ENCODE measurements at regions not wholly inside any gene's neighbourhood (a gene's known extent, or its start where the extent isn't known, plus 50 kb on each side); places are given as distances from the start of the nearest gene placed in this dataset.
"Not testable (repeated sequence)": the region's sequence is repeated elsewhere in the genome, so short reads cannot be mapped to it uniquely, and the experiment has no call there.

DNA sequence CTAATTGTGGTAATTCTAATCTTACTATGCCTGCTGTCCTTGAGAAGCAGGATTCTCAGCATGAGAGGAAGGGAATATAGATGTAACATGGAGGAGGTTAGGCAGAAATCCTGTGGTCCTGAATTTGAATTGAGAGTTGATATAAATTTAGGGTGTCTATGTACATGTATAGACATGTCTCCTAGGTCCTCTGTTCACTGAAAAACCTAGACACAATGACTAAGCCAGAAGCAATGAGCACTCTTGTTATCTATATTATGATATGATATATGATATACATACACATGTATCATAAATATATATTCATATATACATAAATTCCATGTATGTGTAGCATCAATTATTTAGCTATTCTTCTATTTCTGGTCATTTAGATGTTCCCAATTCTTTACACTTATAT lies 173.3 kb upstream of the MKLN1 start:
- ChIA-PET CTCF (no interaction called here), POLR2A (no interaction called here)
- no peak for DNase-seq
- no peaks in the 10 kb centered on the region for H3K4me1 ChIP-seq (ENCODE audit: insufficient read depth, low read length)
- no peak overlapping the region for H3K27ac ChIP-seq (ENCODE audit: low read depth in 1 of 2, low read length in 2 of 2)
- no peak for ATAC-seq (ENCODE audit: poor library complexity)
- no peak overlapping the region for H3K27ac Mint-ChIP-seq
- H3K4me3 Mint-ChIP-seq = no peak overlapping the region
- H3K4me1 Mint-ChIP-seq (ENCODE audit: low read depth) = no peaks in the 10 kb centered on the region
- H3K36me3 Mint-ChIP-seq (ENCODE audit: low read depth) = no peaks in the 10 kb centered on the region
- no peaks in the 10 kb centered on the region for H3K9me3 Mint-ChIP-seq
- no peaks in the 10 kb centered on the region for H3K27me3 Mint-ChIP-seq
- no peak for TF ChIP-seq CTCF (IDR thresholded peaks at IDR 0.05)
- no peaks in the 10 kb centered on the region for H3K27me3 ChIP-seq (ENCODE audit: control insufficient read depth in 1 of 2, insufficient read depth in 2 of 2, low read length in 2 of 2)
- no peaks in the 10 kb centered on the region for H3K36me3 ChIP-seq (ENCODE audit: insufficient read depth, low read length)
- H3K9me3 ChIP-seq (ENCODE audit: control insufficient read depth in 1 of 2, insufficient read depth in 1 of 2, low read length in 2 of 2) = no peaks in the 10 kb centered on the region
- no peak overlapping the region for H3K4me3 ChIP-seq (ENCODE audit: low read length)
- intact Hi-C loops (cut with DNase I, micrococcal nuclease) = loop anchor here in 1 of 2 experiments (10.0 kb wide), 1 partner anchor 50 kb away; no protein-coding TSS in a partner anchor

GRCh38 chr7:131157530-131158243 lies 170.0 kb upstream of the MKLN1 start:
- H3K9me3 ChIP-seq (ENCODE audit: control insufficient read depth in 1 of 2, insufficient read depth in 1 of 2, low read length in 2 of 2) = no peaks in the 10 kb centered on the region
- CTCF ChIA-PET = no interaction called here
- Mint-ChIP-seq H3K4me3 (no peak overlapping the region), H3K9me3 (no peaks in the 10 kb centered on the region), H3K36me3 (ENCODE audit: low read depth) (no peaks in the 10 kb centered on the region), H3K4me1 (ENCODE audit: low read depth) (no peaks in the 10 kb centered on the region), H3K27me3 (no peaks in the 10 kb centered on the region), H3K27ac (no peak overlapping the region)
- POLR2A ChIA-PET = no interaction called here
- intact Hi-C loops (cut with DNase I, micrococcal nuclease) = loop anchor here in 1 of 2 experiments (10.0 kb wide), 1 partner anchor 53 kb away; no protein-coding TSS in a partner anchor
- H3K36me3 ChIP-seq (ENCODE audit: insufficient read depth, low read length) = no peaks in the 10 kb centered on the region
- ATAC-seq (ENCODE audit: poor library complexity) (no peak), DNase-seq (no peak)
- no peaks in the 10 kb centered on the region for H3K4me1 ChIP-seq (ENCODE audit: insufficient read depth, low read length)
- TF ChIP-seq CTCF (IDR thresholded peaks at IDR 0.05) = no peak
- no peak overlapping the region for H3K4me3 ChIP-seq (ENCODE audit: low read length)
- no peaks in the 10 kb centered on the region for H3K27me3 ChIP-seq (ENCODE audit: control insufficient read depth in 1 of 2, insufficient read depth in 2 of 2, low read length in 2 of 2)
- H3K27ac ChIP-seq (ENCODE audit: low read depth in 1 of 2, low read length in 2 of 2) = no peak overlapping the region

DNA sequence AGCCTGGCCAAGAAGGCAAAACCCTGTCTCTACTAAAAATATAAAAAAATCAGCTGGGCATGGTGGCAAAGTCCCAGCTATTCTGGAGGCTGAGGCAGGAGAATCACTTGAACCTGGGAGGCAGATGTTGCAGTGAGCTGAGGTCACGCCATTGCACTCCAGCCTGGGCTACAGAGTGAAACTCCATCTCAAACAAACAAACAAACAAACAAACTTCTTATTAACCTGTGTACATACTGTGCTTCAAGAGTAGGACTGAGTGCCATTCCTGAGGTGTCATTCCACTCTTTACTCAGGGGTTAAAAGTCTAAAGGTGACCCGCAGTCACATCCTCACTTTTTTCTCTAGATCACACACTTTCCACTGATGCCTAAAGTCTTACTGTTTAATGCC lies 169.4 kb upstream of the MKLN1 start:
- H3K27ac ChIP-seq (ENCODE audit: low read depth in 1 of 2, low read length in 2 of 2); H3K27me3 ChIP-seq (ENCODE audit: control insufficient read depth in 1 of 2, insufficient read depth in 2 of 2, low read length in 2 of 2); H3K4me3 ChIP-seq (ENCODE audit: low read length); H3K36me3 Mint-ChIP-seq (ENCODE audit: low read depth); H3K4me3 Mint-ChIP-seq; ATAC-seq (ENCODE audit: poor library complexity); H3K36me3 ChIP-seq (ENCODE audit: insufficient read depth, low read length); H3K27me3 Mint-ChIP-seq; DNase-seq; CTCF ChIA-PET; H3K9me3 Mint-ChIP-seq; H3K4me1 ChIP-seq (ENCODE audit: insufficient read depth, low read length); H3K27ac Mint-ChIP-seq; H3K4me1 Mint-ChIP-seq (ENCODE audit: low read depth); H3K9me3 ChIP-seq (ENCODE audit: control insufficient read depth in 1 of 2, insufficient read depth in 1 of 2, low read length in 2 of 2); POLR2A ChIA-PET: not testable (repeated sequence)
- intact Hi-C loops (cut with DNase I, micrococcal nuclease) = loop anchor here in 1 of 2 experiments (10.0 kb wide), 1 partner anchor 53 kb away; no protein-coding TSS in a partner anchor

- no peaks in the 10 kb centered on the region for H3K4me1 ChIP-seq (ENCODE audit: insufficient read depth, low read length)
- H3K27ac ChIP-seq (ENCODE audit: low read depth in 1 of 2, low read length in 2 of 2) = no peak overlapping the region
- H3K9me3 Mint-ChIP-seq = no peaks in the 10 kb centered on the region
- intact Hi-C loops (cut with DNase I, micrococcal nuclease) = loop anchor here in 1 of 2 experiments (10.0 kb wide), 1 partner anchor 55 kb away; no protein-coding TSS in a partner anchor
- no peaks in the 10 kb centered on the region for H3K36me3 Mint-ChIP-seq (ENCODE audit: low read depth)
- no peak overlapping the region for H3K4me3 Mint-ChIP-seq
- no peaks in the 10 kb centered on the region for H3K36me3 ChIP-seq (ENCODE audit: insufficient read depth, low read length)
- H3K4me1 Mint-ChIP-seq (ENCODE audit: low read depth) = no peaks in the 10 kb centered on the region
- ChIA-PET CTCF (interaction anchor here (0.6 kb wide), 1 partner anchor 29 kb away, joined by 3 read pairs; no protein-coding TSS in a partner anchor), POLR2A (interaction anchor here (0.6 kb wide), 1 partner anchor 52 kb away, joined by 3 read pairs; no protein-coding TSS in a partner anchor)
- no peak overlapping the region for H3K4me3 ChIP-seq (ENCODE audit: low read length)
- TF ChIP-seq CTCF (IDR thresholded peaks at IDR 0.05) = no peak
- no peak overlapping the region for H3K27ac Mint-ChIP-seq
- ATAC-seq (ENCODE audit: poor library complexity) (no peak), DNase-seq (no peak)
- no peaks in the 10 kb centered on the region for H3K27me3 ChIP-seq (ENCODE audit: control insufficient read depth in 1 of 2, insufficient read depth in 2 of 2, low read length in 2 of 2)
- no peaks in the 10 kb centered on the region for H3K9me3 ChIP-seq (ENCODE audit: control insufficient read depth in 1 of 2, insufficient read depth in 1 of 2, low read length in 2 of 2)
- no peaks in the 10 kb centered on the region for H3K27me3 Mint-ChIP-seq
Measured at GRCh38 chr7:131159961-131160361, 167.7 kb upstream of the MKLN1 start.
